DOHH2 (cell line): ENCODE measurements at regions not wholly inside any gene's neighbourhood (a gene's known extent, or its start where the extent isn't known, plus 50 kb on each side); places are given as distances from the start of the nearest gene placed in this dataset.

Experiments used
- CTCF ChIP-seq: fragments of 200-600 bp; sonication (generic); IDR thresholded peaks from one replicate; pipeline ENCODE4 v1.5.1; 2014; ENCODE audit warnings: antibody characterized with exemption, mild to moderate bottlenecking, low read depth, low read length; ENCODE audit not compliant: poor library complexity, severe bottlenecking
- EZH2phosphoT487 ChIP-seq: fragments of 200-600 bp; sonication (generic); IDR thresholded peaks from 2 replicates; pipeline ENCODE4 v1.6.1; 2017; ENCODE audit warnings: borderline replicate concordance, mild to moderate bottlenecking, antibody characterized with exemption, low read length, moderate library complexity, mixed read lengths

GRCh38 chr1:70906800-70907199 lies 140.8 kb downstream of the PTGER3 start:
- TF ChIP-seq CTCF (no peak), EZH2phosphoT487 (no peak)
